OCI-LY7 (cell line): ENCODE measurements at regions not wholly inside any gene's neighbourhood (a gene's known extent, or its start where the extent isn't known, plus 50 kb on each side); places are given as distances from the start of the nearest gene placed in this dataset.

Experiments used
- BruUV-seq: library from RNA; stranded (reverse); fragments of 400-500 nt; replicated peaks from 2 replicates; lab custom pipeline; 2021; lab: Mats Ljungman, UMichigan
- CTCF ChIA-PET: fragments of 300-600 bp; sonication (Branson Sonifier 250); formaldehyde crosslinking; loops from one replicate; lab custom pipeline; 2022; ENCODE audit warnings: antibody characterized with exemption; ENCODE audit not compliant: unreplicated experiment; lab: Charles Lee
- POLR2A ChIA-PET: fragments of 300-600 bp; sonication (Branson Sonifier 250); formaldehyde crosslinking; loops from one replicate; lab custom pipeline; 2022; ENCODE audit warnings: antibody characterized with exemption; lab: Charles Lee
- DNase-seq: peaks from one replicate; pipeline ENCODE4 v3.0.0-alpha.2; 2015; ENCODE audit warnings: low spot score
- H2AFZ ChIP-seq: fragments of 200-600 bp; sonication (generic), shearing (Covaris generic); 2 replicates; pipeline ENCODE4 v1.6.1; 2014; ENCODE audit warnings: mild to moderate bottlenecking, antibody characterized with exemption, low read length, moderate library complexity
- H3K27ac ChIP-seq: fragments of 200-600 bp; sonication (generic); 2 replicates; pipeline ENCODE4 v1.5.1; 2014; ENCODE audit warnings: mixed run types, low read depth, mild to moderate bottlenecking, moderate library complexity, low read length, inconsistent platforms; ENCODE audit not compliant: poor library complexity, severe bottlenecking
- H3K36me3 ChIP-seq: fragments of 200-600 bp; sonication (generic); 2 replicates; pipeline ENCODE4 v1.6.1; 2014; ENCODE audit warnings: mild to moderate bottlenecking, antibody characterized with exemption, low read length, moderate library complexity, mixed read lengths; ENCODE audit not compliant: insufficient read depth
- H3K4me1 ChIP-seq: fragments of 200-600 bp; sonication (generic); 2 replicates; pipeline ENCODE4 v1.5.1; 2014; ENCODE audit warnings: mild to moderate bottlenecking, low read length; ENCODE audit not compliant: insufficient read depth, poor library complexity, severe bottlenecking
- H3K4me2 ChIP-seq: fragments of 200-600 bp; sonication (generic); 2 replicates; pipeline ENCODE4 v1.6.1; 2014; ENCODE audit warnings: mild to moderate bottlenecking, low read length
- H3K4me3 ChIP-seq: fragments of 200-600 bp; sonication (generic); 2 replicates; pipeline ENCODE4 v1.5.1; 2014; ENCODE audit warnings: mild to moderate bottlenecking, low read depth, low read length; ENCODE audit not compliant: poor library complexity, severe bottlenecking
- H3K79me2 ChIP-seq: fragments of 200-600 bp; sonication (generic); 2 replicates; pipeline ENCODE4 v1.6.1; 2016; ENCODE audit warnings: low read depth, mild to moderate bottlenecking, low read length, moderate library complexity, mixed read lengths; ENCODE audit not compliant: insufficient read depth
- H3K9me2 ChIP-seq: fragments of 200-600 bp; sonication (generic); 2 replicates; pipeline ENCODE4 v1.6.1; 2016; ENCODE audit warnings: mild to moderate bottlenecking, low read length, mixed read lengths; ENCODE audit not compliant: insufficient read depth
- H3K9me3 ChIP-seq: fragments of 200-600 bp; sonication (generic); 2 replicates; pipeline ENCODE4 v1.6.1; 2014; ENCODE audit warnings: mild to moderate bottlenecking, mixed run types, low read length, mixed read lengths
- H4K20me1 ChIP-seq: fragments of 200-600 bp; sonication (generic); 2 replicates; pipeline ENCODE4 v1.6.1; 2014; ENCODE audit warnings: mild to moderate bottlenecking, antibody characterized with exemption, low read length, moderate library complexity, mixed read lengths; ENCODE audit not compliant: insufficient read depth
- EZH2phosphoT487 ChIP-seq: fragments of 200-600 bp; sonication (generic); IDR thresholded peaks from 2 replicates; pipeline ENCODE4 v1.6.1; 2018; ENCODE audit warnings: low read depth, borderline replicate concordance, mild to moderate bottlenecking, mixed run types, antibody characterized with exemption, low read length, moderate library complexity, mixed read lengths
- intact Hi-C: fragments of 100-400 bp; cut with micrococcal nuclease; formaldehyde crosslinking; loops from one replicate; pipeline ENCODE4 v1.10.0; 2022; ENCODE audit not compliant: unreplicated experiment
- TF ChIP-seq, protein P1 (sequence below): fragments of 200-600 bp; sonication (generic); conservative IDR thresholded peaks from 2 replicates; pipeline ENCODE4 v1.5.1; 2014; ENCODE audit warnings: mild to moderate bottlenecking, antibody characterized with exemption, low read length, moderate library complexity, mixed read lengths

DNA sequence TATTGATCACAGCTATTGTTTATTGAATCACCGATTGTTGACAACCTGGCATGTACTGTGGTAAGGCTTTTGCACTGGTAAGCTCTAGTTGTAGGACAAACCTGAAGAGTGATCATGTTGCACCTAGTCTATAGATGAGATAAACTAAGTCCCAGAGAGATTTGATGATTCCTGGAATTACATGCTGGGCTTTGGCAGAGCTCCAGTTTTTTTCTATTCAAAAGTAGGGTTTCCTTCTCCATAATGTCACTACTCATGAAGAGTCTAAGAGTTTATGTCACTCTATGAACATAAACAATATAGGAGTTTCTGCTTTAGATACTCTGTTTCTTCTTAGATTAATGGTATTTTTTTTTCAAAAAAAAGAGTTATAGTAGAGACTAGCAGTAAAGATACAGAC lies 72.0 kb downstream of the BMP4 start:
- Histone ChIP-seq H2AFZ (no peak overlapping the region), H3K4me3 (no peak overlapping the region), H3K9me2 (no peaks in the 10 kb centered on the region), H3K4me1 (no peaks in the 10 kb centered on the region), H3K9me3 (no peaks in the 10 kb centered on the region), H4K20me1 (no peaks in the 10 kb centered on the region), H3K79me2 (no peaks in the 10 kb centered on the region), H3K4me2 (no peak overlapping the region), H3K27ac (no peak overlapping the region), H3K36me3 (no peaks in the 10 kb centered on the region)
- intact Hi-C loops: no loop called here
- ChIA-PET POLR2A (interaction anchor here (1.6 kb wide), 1 partner anchor 10 kb away, joined by 4 read pairs; no protein-coding TSS in a partner anchor), CTCF (no interaction called here)
- TF ChIP-seq, protein P1, sequence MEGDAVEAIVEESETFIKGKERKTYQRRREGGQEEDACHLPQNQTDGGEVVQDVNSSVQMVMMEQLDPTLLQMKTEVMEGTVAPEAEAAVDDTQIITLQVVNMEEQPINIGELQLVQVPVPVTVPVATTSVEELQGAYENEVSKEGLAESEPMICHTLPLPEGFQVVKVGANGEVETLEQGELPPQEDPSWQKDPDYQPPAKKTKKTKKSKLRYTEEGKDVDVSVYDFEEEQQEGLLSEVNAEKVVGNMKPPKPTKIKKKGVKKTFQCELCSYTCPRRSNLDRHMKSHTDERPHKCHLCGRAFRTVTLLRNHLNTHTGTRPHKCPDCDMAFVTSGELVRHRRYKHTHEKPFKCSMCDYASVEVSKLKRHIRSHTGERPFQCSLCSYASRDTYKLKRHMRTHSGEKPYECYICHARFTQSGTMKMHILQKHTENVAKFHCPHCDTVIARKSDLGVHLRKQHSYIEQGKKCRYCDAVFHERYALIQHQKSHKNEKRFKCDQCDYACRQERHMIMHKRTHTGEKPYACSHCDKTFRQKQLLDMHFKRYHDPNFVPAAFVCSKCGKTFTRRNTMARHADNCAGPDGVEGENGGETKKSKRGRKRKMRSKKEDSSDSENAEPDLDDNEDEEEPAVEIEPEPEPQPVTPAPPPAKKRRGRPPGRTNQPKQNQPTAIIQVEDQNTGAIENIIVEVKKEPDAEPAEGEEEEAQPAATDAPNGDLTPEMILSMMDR: no peak
- TF ChIP-seq EZH2phosphoT487: no peak
- DNase-seq: no peak
- BruUV-seq: no TSS peak

DNA sequence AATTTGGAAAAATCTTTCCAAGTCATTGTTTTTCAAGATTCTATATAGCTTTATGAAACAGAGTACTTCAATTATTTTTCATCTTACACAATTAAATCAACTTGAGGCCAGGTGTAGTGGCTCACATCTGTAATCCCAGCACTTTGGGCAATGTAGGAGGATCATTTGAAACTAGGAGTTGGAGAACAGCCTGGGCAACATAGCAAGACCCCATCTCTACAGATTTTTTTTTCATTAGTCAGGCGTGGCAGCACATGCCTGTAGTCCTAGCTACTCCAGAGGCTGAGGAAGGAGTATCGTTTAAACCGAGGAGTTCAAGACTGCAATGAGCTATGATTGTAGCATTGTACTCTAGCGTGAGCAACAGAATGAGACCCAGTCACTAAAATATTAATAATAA lies 72.9 kb downstream of the BMP4 start:
- BruUV-seq: no TSS peak
- ChIA-PET POLR2A (interaction anchor here (0.6 to 1.6 kb wide), 4 partner anchors 10 to 397 kb away, joined by 3 to 4 read pairs (median 4); no protein-coding TSS in a partner anchor), CTCF (no interaction called here)
- DNase-seq: no peak
- Histone ChIP-seq H3K9me2 (no peaks in the 10 kb centered on the region), H4K20me1 (no peaks in the 10 kb centered on the region), H3K27ac (no peak overlapping the region), H3K79me2 (no peaks in the 10 kb centered on the region), H3K36me3 (no peaks in the 10 kb centered on the region), H3K4me3 (no peak overlapping the region), H3K9me3 (no peaks in the 10 kb centered on the region), H3K4me1 (no peaks in the 10 kb centered on the region), H2AFZ (no peak overlapping the region), H3K4me2 (no peak overlapping the region)
- no peak for TF ChIP-seq EZH2phosphoT487
- TF ChIP-seq, protein P1: no peak
- intact Hi-C loops: no loop called here

DNA sequence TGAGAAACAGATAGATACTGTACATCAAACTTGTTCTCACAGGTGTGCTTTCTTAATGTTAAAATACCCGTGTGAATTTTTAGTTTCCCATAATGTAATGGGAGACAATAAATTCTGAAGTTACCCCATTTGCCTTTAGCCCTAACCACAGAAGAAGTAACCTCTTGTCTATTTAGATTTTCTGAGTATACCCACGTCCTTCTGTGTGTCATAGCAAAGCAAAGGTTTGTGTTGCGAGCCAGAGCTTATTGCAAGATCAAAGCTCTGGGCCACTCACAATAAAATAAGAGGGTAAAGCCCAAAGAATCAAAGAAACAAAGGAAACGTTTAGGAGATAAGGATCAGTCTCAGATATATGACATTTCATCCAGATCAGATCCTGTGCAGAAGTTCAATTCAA lies 73.9 kb downstream of the BMP4 start:
- ChIA-PET CTCF (no interaction called here), POLR2A (interaction anchor here (1.4 kb wide), 1 partner anchor 26 kb away, joined by 4 read pairs; no protein-coding TSS in a partner anchor)
- TF ChIP-seq, protein P1: no peak
- TF ChIP-seq EZH2phosphoT487: no peak
- no peak overlapping the region for H3K27ac ChIP-seq
- H3K4me3 ChIP-seq: no peak overlapping the region
- no peaks in the 10 kb centered on the region for H4K20me1 ChIP-seq
- DNase-seq: no peak
- no peaks in the 10 kb centered on the region for H3K79me2 ChIP-seq
- H2AFZ ChIP-seq: no peak overlapping the region
- BruUV-seq: no TSS peak
- H3K4me1 ChIP-seq: no peaks in the 10 kb centered on the region
- H3K36me3 ChIP-seq: no peaks in the 10 kb centered on the region
- no peaks in the 10 kb centered on the region for H3K9me2 ChIP-seq
- no peaks in the 10 kb centered on the region for H3K9me3 ChIP-seq
- intact Hi-C loops: no loop called here
- H3K4me2 ChIP-seq: no peak overlapping the region
